ENCODE measurements at regions not wholly inside any gene's neighbourhood (a gene's known extent, or its start where the extent isn't known, plus 50 kb on each side); places are given as distances from the start of the nearest gene placed in this dataset.
"Not testable (repeated sequence)": the region's sequence is repeated elsewhere in the genome, so short reads cannot be mapped to it uniquely, and the experiment has no call there.

GRCh38 chr9:80538976-80539375 is 967.2 kb downstream of the TLE4 start:
- DNase-seq (ENCODE audit: low read depth), result no peak

- no peak for DNase-seq (ENCODE audit: low read depth)
Measured at GRCh38 chr9:80522465-80522864, 950.7 kb downstream of the TLE4 start.

GRCh38 chr9:80521151-80521550 is 949.4 kb downstream of the TLE4 start:
- no peak for DNase-seq (ENCODE audit: low read depth)

GRCh38 chr9:80520231-80520630 is 948.5 kb downstream of the TLE4 start:
- DNase-seq (ENCODE audit: low read depth), result no peak

GRCh38 chr9:80518441-80518840 is 946.7 kb downstream of the TLE4 start:
- DNase-seq (ENCODE audit: low read depth), result no peak

GRCh38 chr9:80516679-80517078 is 944.9 kb downstream of the TLE4 start:
- DNase-seq (ENCODE audit: low read depth), result no peak

- no peak for DNase-seq (ENCODE audit: low read depth)
Measured at GRCh38 chr9:80509358-80509757, 937.6 kb downstream of the TLE4 start.

- DNase-seq (ENCODE audit: low read depth), result no peak
Measured at GRCh38 chr9:80507611-80508010, 935.8 kb downstream of the TLE4 start.

- DNase-seq (ENCODE audit: low read depth), result no peak
Measured at GRCh38 chr9:80504601-80505230, 933.0 kb downstream of the TLE4 start.

GRCh38 chr9:80503671-80504281 is 932.0 kb downstream of the TLE4 start:
- no peak for DNase-seq (ENCODE audit: low read depth)

- DNase-seq (ENCODE audit: low read depth), result no peak
Measured at GRCh38 chr9:80502306-80502705, 930.5 kb downstream of the TLE4 start.

GRCh38 chr9:80501635-80502034 is 929.9 kb downstream of the TLE4 start:
- no peak for DNase-seq (ENCODE audit: low read depth)

- no peak for DNase-seq (ENCODE audit: low read depth)
Measured at GRCh38 chr9:80500300-80500699, 928.5 kb downstream of the TLE4 start.

- DNase-seq (ENCODE audit: low read depth), result no peak
Measured at GRCh38 chr9:80498001-80498555, 926.3 kb downstream of the TLE4 start.

- no peak for DNase-seq (ENCODE audit: low read depth)
Measured at GRCh38 chr9:80496901-80497556, 925.3 kb downstream of the TLE4 start.

- no peak for DNase-seq (ENCODE audit: low read depth)
Measured at GRCh38 chr9:80493258-80493657, 921.5 kb downstream of the TLE4 start.

- DNase-seq (ENCODE audit: low read depth), result no peak
Measured at GRCh38 chr9:80492221-80492620, 920.5 kb downstream of the TLE4 start.

GRCh38 chr9:80491086-80491696 is 919.4 kb downstream of the TLE4 start:
- no peak for DNase-seq (ENCODE audit: low read depth)

- no peak for DNase-seq (ENCODE audit: low read depth)
Measured at GRCh38 chr9:80489329-80489728, 917.6 kb downstream of the TLE4 start.

GRCh38 chr9:80485420-80486250 is 913.9 kb downstream of the TLE4 start:
- DNase-seq (ENCODE audit: low read depth), result no peak

GRCh38 chr9:80482251-80482650 is 910.5 kb downstream of the TLE4 start:
- DNase-seq (ENCODE audit: low read depth), result not testable (repeated sequence)

GRCh38 chr9:80467632-80468031 is 895.9 kb downstream of the TLE4 start:
- DNase-seq (ENCODE audit: low read depth), result no peak
